Keratinocyte (primary cell): ENCODE measurements at regions not wholly inside any gene's neighbourhood (a gene's known extent, or its start where the extent isn't known, plus 50 kb on each side); places are given as distances from the start of the nearest gene placed in this dataset.

ENCODE experiments used
- DNase-seq: peaks from one replicate; pipeline ENCODE4 v3.0.0-alpha.2; 2011; ENCODE audit warnings: low read depth, missing footprints, low spot score
- FAIRE-seq: peaks from 2 replicates; lab custom pipeline; 2011; peaks lifted over from hg19 to GRCh38; lab: Jason Lieb, UNC
- H2AFZ ChIP-seq: 2 replicates; pipeline ENCODE4 v1.6.0; 2012; ENCODE audit warnings: low read length, control low read depth, inconsistent platforms; ENCODE audit not compliant: control insufficient read depth
- H3K27ac ChIP-seq: 2 replicates; pipeline ENCODE4 v1.5.1; 2011; ENCODE audit warnings: low read length; ENCODE audit not compliant: control insufficient read depth, insufficient read depth
- H3K27me3 ChIP-seq: 3 replicates; pipeline ENCODE4 v1.6.0; 2011; ENCODE audit warnings: low read length; ENCODE audit not compliant: control insufficient read depth, insufficient read depth; ENCODE audit errors: extremely low read depth
- H3K36me3 ChIP-seq, 2 experiments: 2 replicates in 1 of 2; 3 replicates in 1 of 2; pipeline ENCODE4 v1.5.1; 2011; ENCODE audit warnings: low read length in 2 of 2, mild to moderate bottlenecking in 1 of 2; ENCODE audit not compliant: control insufficient read depth in 2 of 2, insufficient read depth in 2 of 2; ENCODE audit errors: extremely low read depth in 1 of 2
- H3K4me1 ChIP-seq: 3 replicates; pipeline ENCODE4 v1.5.1; 2011; ENCODE audit warnings: low read length; ENCODE audit not compliant: control insufficient read depth, insufficient read depth; ENCODE audit errors: extremely low read depth
- H3K4me2 ChIP-seq: 3 replicates; pipeline ENCODE4 v1.6.0; 2011; ENCODE audit warnings: low read depth, low read length; ENCODE audit not compliant: control insufficient read depth, insufficient read depth; ENCODE audit errors: extremely low read depth
- H3K4me3 ChIP-seq, 3 experiments: fragments of 200-600 bp in 1 of 3; sonication (generic) in 1 of 3; 2 replicates in 2 of 3; 3 replicates in 1 of 3; pipeline ENCODE4 v1.5.1; 2011 to 2016; ENCODE audit warnings: low read length in 3 of 3, mild to moderate bottlenecking in 3 of 3, control low read depth in 2 of 3, inconsistent platforms in 1 of 3, low read depth in 1 of 3, mixed read lengths in 1 of 3, mixed run types in 1 of 3, moderate library complexity in 1 of 3; ENCODE audit not compliant: control insufficient read depth in 2 of 3, insufficient read depth in 2 of 3; ENCODE audit errors: extremely low read depth in 1 of 3
- H3K79me2 ChIP-seq: 2 replicates; pipeline ENCODE4 v1.6.0; 2012; ENCODE audit warnings: low read length; ENCODE audit not compliant: control insufficient read depth, insufficient read depth
- H3K9ac ChIP-seq: 3 replicates; pipeline ENCODE4 v1.6.0; 2011; ENCODE audit warnings: low read length; ENCODE audit not compliant: control insufficient read depth, insufficient read depth; ENCODE audit errors: extremely low read depth
- H3K9me1 ChIP-seq: 3 replicates; pipeline ENCODE4 v1.6.0; 2011; ENCODE audit warnings: low read length; ENCODE audit not compliant: control insufficient read depth, insufficient read depth; ENCODE audit errors: extremely low read depth
- H3K9me3 ChIP-seq: 2 replicates; pipeline ENCODE4 v1.5.1; 2012; ENCODE audit warnings: low read depth, low read length; ENCODE audit not compliant: control insufficient read depth
- H4K20me1 ChIP-seq: 3 replicates; pipeline ENCODE4 v1.6.0; 2011; ENCODE audit warnings: low read length; ENCODE audit not compliant: control insufficient read depth, insufficient read depth; ENCODE audit errors: extremely low read depth
- EZH2 ChIP-seq: IDR thresholded peaks from one replicate; pipeline ENCODE4 v1.6.1; 2012; ENCODE audit warnings: inconsistent platforms, mild to moderate bottlenecking, low read length, moderate library complexity
- dilution Hi-C: fragments of 300-500 bp; cut with MboI; formaldehyde crosslinking; loops from one replicate; pipeline ENCODE4 v1.7.0; 2020; ENCODE audit warnings: low sequenced_read_pairs; ENCODE audit not compliant: extremely low pct_ligation_motif_present
- TF ChIP-seq, protein P1 (sequence below), 3 experiments: IDR thresholded peaks in 1 of 3; conservative IDR thresholded peaks in 1 of 3; optimal IDR thresholded peaks in 1 of 3; 2 replicates in 2 of 3; 3 replicates in 1 of 3; pipeline versions ENCODE3 to v1.5.1; 2011; ENCODE audit warnings: low read length in 3 of 3, mild to moderate bottlenecking in 3 of 3, moderate library complexity in 2 of 3, control low read depth in 1 of 3, inconsistent platforms in 1 of 3; ENCODE audit not compliant: insufficient read depth in 2 of 3; ENCODE audit errors: extremely low read depth in 1 of 3

DNA sequence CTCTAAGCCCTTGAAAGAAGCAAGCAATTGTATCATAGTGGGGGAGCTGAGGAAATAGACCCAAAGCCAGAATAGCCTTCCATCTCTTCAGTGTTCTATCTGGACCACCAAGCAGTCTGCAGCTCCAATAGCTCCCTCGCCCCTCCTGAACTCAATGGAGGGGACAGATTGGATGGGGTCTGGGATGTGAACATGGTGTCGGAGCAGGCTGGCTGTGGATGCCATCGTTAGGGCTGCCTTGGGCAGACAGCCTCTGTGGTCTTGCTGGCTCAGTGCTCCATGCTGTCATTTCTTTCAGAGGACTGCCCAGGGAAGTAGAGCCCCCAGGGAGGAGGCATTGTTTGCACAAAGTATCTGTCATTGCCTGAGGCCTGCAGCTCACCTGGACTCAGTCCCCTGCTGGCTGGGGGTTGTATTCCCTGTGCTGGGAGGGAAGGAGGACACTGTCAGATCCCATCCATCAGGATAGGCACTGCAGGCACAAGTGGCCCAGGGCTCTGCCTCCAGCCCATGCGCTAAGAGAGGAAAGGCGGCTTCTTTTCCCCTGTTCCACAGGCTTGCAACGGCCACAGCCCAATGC lies 537.7 kb downstream of the BUD13 start:
- no peak for FAIRE-seq

DNA sequence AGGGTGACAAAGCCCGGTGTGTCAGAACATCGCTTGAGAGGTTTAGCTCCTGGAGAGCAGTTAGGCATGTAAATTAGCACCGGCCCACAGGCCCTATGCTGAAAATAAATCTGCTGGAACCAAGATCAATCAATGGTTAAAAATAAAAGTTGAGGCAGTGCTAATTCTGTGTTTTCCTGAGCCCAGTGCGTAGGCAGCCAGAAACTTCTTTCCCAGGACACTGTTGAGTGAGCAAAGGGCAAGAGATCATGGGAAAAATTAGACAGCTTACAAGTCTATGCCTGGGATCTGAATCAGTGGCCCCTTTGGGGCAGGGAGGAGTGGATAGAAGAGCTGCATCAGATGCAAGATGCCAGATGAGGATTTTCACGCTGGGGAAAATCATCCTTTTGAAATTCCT lies 539.2 kb downstream of the BUD13 start:
- Histone ChIP-seq H3K27me3 (no peaks in the 10 kb centered on the region), H3K9me3 (no peaks in the 10 kb centered on the region), H4K20me1 (no peaks in the 10 kb centered on the region), H3K9me1 (no peaks in the 10 kb centered on the region), H3K4me2 (no peak overlapping the region), H3K9ac (no peak overlapping the region), H3K4me1 (no peaks in the 10 kb centered on the region), H3K79me2 (no peaks in the 10 kb centered on the region), H3K27ac (no peak overlapping the region), H3K4me3 (no peak overlapping the region), H2AFZ (no peak overlapping the region), H3K36me3 (no peaks in the 10 kb centered on the region)
- no peak for TF ChIP-seq EZH2
- TF ChIP-seq, protein P1, sequence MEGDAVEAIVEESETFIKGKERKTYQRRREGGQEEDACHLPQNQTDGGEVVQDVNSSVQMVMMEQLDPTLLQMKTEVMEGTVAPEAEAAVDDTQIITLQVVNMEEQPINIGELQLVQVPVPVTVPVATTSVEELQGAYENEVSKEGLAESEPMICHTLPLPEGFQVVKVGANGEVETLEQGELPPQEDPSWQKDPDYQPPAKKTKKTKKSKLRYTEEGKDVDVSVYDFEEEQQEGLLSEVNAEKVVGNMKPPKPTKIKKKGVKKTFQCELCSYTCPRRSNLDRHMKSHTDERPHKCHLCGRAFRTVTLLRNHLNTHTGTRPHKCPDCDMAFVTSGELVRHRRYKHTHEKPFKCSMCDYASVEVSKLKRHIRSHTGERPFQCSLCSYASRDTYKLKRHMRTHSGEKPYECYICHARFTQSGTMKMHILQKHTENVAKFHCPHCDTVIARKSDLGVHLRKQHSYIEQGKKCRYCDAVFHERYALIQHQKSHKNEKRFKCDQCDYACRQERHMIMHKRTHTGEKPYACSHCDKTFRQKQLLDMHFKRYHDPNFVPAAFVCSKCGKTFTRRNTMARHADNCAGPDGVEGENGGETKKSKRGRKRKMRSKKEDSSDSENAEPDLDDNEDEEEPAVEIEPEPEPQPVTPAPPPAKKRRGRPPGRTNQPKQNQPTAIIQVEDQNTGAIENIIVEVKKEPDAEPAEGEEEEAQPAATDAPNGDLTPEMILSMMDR (optimal IDR thresholded peaks at IDR 0.05 in 1 of 3, IDR thresholded peaks at IDR 0.05 in 1 of 3, conservative IDR thresholded peaks at IDR 0.05 in 1 of 3; ENCODE audit: extremely low read depth in 1 of 3, insufficient read depth in 2 of 3, low read length in 3 of 3): no peak
- DNase-seq: no peak
- dilution Hi-C loops: no loop called here
- FAIRE-seq: no peak

More for the DNA sequence above, 537.7 kb downstream of the BUD13 start:
- Histone ChIP-seq H3K9me1 (no peaks in the 10 kb centered on the region), H3K27ac (no peak overlapping the region), H3K9me3 (no peaks in the 10 kb centered on the region), H3K4me1 (no peaks in the 10 kb centered on the region), H3K27me3 (no peaks in the 10 kb centered on the region), H2AFZ (no peak overlapping the region), H3K36me3 (no peaks in the 10 kb centered on the region), H4K20me1 (no peaks in the 10 kb centered on the region), H3K9ac (no peak overlapping the region), H3K79me2 (no peaks in the 10 kb centered on the region), H3K4me2 (no peak overlapping the region), H3K4me3 (no peak overlapping the region)
- no peak for DNase-seq
- no peak for TF ChIP-seq EZH2
- TF ChIP-seq, protein P1 (optimal IDR thresholded peaks at IDR 0.05 in 1 of 3, IDR thresholded peaks at IDR 0.05 in 1 of 3, conservative IDR thresholded peaks at IDR 0.05 in 1 of 3; ENCODE audit: extremely low read depth in 1 of 3, insufficient read depth in 2 of 3, low read length in 3 of 3): no peak
- dilution Hi-C loops: no loop called here
